KOPT-K1 (cell line): ENCODE measurements at regions not wholly inside any gene's neighbourhood (a gene's known extent, or its start where the extent isn't known, plus 50 kb on each side); places are given as distances from the start of the nearest gene placed in this dataset.
"Not testable (repeated sequence)": the region's sequence is repeated elsewhere in the genome, so short reads cannot be mapped to it uniquely, and the experiment has no call there.

Experiments used
- H3K27ac ChIP-seq: fragments of 200-600 bp; sonication (generic); 2 replicates; pipeline ENCODE4 v1.5.1; 2016; ENCODE audit warnings: antibody characterized with exemption, mild to moderate bottlenecking, low read depth, low read length; ENCODE audit not compliant: poor library complexity, severe bottlenecking
- H3K36me3 ChIP-seq: fragments of 200-600 bp; sonication (generic); 2 replicates; pipeline ENCODE4 v1.5.1; 2017; ENCODE audit warnings: antibody characterized with exemption, mild to moderate bottlenecking, low read length, moderate library complexity; ENCODE audit not compliant: insufficient read depth
- H3K9me3 ChIP-seq: fragments of 200-600 bp; sonication (generic); 2 replicates; pipeline ENCODE4 v1.5.1; 2017; ENCODE audit warnings: antibody characterized with exemption, low read length, mild to moderate bottlenecking; ENCODE audit not compliant: insufficient read depth, poor library complexity, severe bottlenecking

GRCh38 chr13:83008212-83008929 is 873.9 kb downstream of the SLITRK1 start:
- Histone ChIP-seq H3K27ac (no peak overlapping the region), H3K36me3 (no peaks in the 10 kb centered on the region), H3K9me3 (no peaks in the 10 kb centered on the region)

- H3K36me3 ChIP-seq: no peaks in the 10 kb centered on the region
- H3K27ac ChIP-seq: no peak overlapping the region
- no peaks in the 10 kb centered on the region for H3K9me3 ChIP-seq
Measured at GRCh38 chr13:83007226-83007625, 875.0 kb downstream of the SLITRK1 start.

- Histone ChIP-seq H3K36me3 (no peaks in the 10 kb centered on the region), H3K27ac (no peak overlapping the region), H3K9me3 (no peaks in the 10 kb centered on the region)
Measured at GRCh38 chr13:83003185-83003584, 879.1 kb downstream of the SLITRK1 start.

DNA sequence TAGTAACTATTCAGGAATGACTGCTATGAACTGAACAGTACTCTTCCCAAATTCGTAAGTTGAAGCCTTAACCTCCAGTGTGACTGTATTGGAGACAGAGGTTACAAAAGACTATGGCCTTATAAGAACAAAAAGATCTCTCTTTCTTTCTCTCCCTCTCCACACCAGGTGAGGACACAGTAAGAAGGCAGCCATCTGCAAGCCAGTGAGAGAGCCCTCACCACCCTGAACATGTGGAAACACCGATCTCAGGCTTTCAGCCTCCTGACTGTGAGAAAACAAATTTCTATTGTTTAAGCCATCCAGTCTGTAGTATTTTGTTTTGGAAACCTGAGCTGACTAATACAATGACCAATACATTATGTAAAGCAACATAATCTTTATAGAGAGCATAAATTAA is 888.9 kb downstream of the SLITRK1 start:
- H3K36me3 ChIP-seq: no peaks in the 10 kb centered on the region
- no peaks in the 10 kb centered on the region for H3K9me3 ChIP-seq
- no peak overlapping the region for H3K27ac ChIP-seq

GRCh38 chr13:82976499-82976898 is 905.8 kb downstream of the SLITRK1 start:
- no peaks in the 10 kb centered on the region for H3K36me3 ChIP-seq
- no peaks in the 10 kb centered on the region for H3K9me3 ChIP-seq
- no peak overlapping the region for H3K27ac ChIP-seq

DNA sequence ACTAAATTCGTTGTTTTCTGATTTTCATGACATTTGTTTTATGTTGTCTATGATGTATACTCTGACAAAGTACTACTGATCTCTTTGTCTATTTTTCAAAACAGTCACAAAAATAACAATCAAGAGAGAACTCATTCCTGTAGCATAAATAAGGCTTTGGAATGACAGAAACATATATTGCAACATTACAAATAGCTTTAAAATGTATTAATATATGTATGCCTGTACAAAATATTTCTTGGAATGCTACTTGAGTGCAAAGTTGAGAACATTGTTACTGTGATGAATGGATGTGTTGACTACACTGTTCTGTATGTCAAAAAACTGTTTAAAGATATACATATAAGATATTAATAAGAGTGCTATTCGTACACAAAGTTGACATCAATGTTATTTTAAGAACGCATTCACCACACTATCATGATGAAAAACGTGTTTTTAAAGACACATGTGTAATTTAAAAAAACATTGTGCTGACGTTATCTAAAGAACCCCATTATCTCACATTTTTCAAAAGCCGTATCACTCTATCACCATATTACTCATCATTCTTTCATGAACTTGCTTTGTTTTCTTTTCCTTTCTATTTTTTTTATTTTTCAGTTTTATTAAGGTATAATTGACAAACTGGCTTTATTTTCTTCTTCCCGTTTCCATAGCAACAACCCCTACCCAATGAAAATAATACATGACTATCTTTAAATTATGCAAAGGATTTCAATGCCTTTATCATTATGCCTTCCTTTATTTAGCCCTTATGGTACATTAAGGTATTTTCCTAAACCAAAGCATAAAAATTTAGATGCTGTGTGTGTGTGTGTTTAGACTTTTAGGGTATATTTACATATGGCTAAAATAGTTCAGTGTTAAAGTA is 918.8 kb downstream of the SLITRK1 start:
- H3K9me3 ChIP-seq: no peaks in the 10 kb centered on the region
- no peak overlapping the region for H3K27ac ChIP-seq
- no peaks in the 10 kb centered on the region for H3K36me3 ChIP-seq

- H3K27ac ChIP-seq: no peak overlapping the region
- no peaks in the 10 kb centered on the region for H3K36me3 ChIP-seq
- H3K9me3 ChIP-seq: no peaks in the 10 kb centered on the region
Measured at GRCh38 chr13:82962397-82962796, 919.9 kb downstream of the SLITRK1 start.

GRCh38 chr13:82961757-82962156 is 920.5 kb downstream of the SLITRK1 start:
- no peak overlapping the region for H3K27ac ChIP-seq
- no peaks in the 10 kb centered on the region for H3K9me3 ChIP-seq
- H3K36me3 ChIP-seq: no peaks in the 10 kb centered on the region

GRCh38 chr13:82952336-82952735 is 929.9 kb downstream of the SLITRK1 start:
- H3K9me3 ChIP-seq, H3K27ac ChIP-seq, H3K36me3 ChIP-seq: not testable (repeated sequence)

GRCh38 chr13:82947683-82948082 is 934.6 kb downstream of the SLITRK1 start:
- H3K36me3 ChIP-seq: no peaks in the 10 kb centered on the region
- no peak overlapping the region for H3K27ac ChIP-seq
- H3K9me3 ChIP-seq: no peaks in the 10 kb centered on the region

- no peaks in the 10 kb centered on the region for H3K36me3 ChIP-seq
Measured at GRCh38 chr13:82947191-82947621, 935.1 kb downstream of the SLITRK1 start.

DNA sequence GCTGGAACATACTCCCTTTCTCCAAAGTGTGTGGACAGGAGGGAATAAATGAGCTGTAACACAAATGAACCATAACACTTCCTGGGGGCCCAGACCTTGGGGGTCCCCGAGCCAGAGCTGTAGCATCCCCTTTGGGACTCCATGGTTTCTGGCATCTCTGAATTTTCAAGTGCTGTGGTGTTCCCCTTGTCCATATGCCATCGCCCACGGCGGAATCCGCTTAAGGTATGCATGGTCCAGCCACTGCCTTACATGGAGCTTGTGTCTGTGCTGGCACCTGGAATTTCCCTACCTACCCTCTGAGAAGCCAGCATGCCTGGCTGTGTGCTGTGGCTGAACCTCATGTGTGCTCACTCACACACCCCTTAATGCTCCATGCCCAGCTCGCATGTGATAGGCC is 943.6 kb downstream of the SLITRK1 start:
- Histone ChIP-seq H3K9me3 (no peaks in the 10 kb centered on the region), H3K27ac (no peak overlapping the region), H3K36me3 (no peaks in the 10 kb centered on the region)

More at GRCh38 chr13:82947191-82947621, 935.1 kb downstream of the SLITRK1 start:
- Histone ChIP-seq H3K27ac (no peak overlapping the region), H3K9me3 (no peaks in the 10 kb centered on the region)

GRCh38 chr13:82934000-82934399 is 948.3 kb downstream of the SLITRK1 start:
- Histone ChIP-seq H3K36me3 (no peaks in the 10 kb centered on the region), H3K27ac (no peak overlapping the region), H3K9me3 (no peaks in the 10 kb centered on the region)

GRCh38 chr13:82925114-82925513 is 957.2 kb downstream of the SLITRK1 start:
- Histone ChIP-seq H3K9me3 (no peaks in the 10 kb centered on the region), H3K27ac (no peak overlapping the region), H3K36me3 (no peaks in the 10 kb centered on the region)

GRCh38 chr13:82917984-82918383 is 964.3 kb downstream of the SLITRK1 start:
- Histone ChIP-seq H3K27ac (no peak overlapping the region), H3K9me3 (no peaks in the 10 kb centered on the region), H3K36me3 (no peaks in the 10 kb centered on the region)
